HG03575 (cell line): ENCODE measurements at regions not wholly inside any gene's neighbourhood (a gene's known extent, or its start where the extent isn't known, plus 50 kb on each side); places are given as distances from the start of the nearest gene placed in this dataset.

Experiments used
- ATAC-seq: cut with Tn5 transposase; IDR thresholded peaks from one replicate; pipeline ENCODE4 v1.9.1; 2021; ENCODE audit not compliant: unreplicated experiment, insufficient number of reproducible peaks, low FRiP score; ENCODE audit errors: extremely low read depth

DNA sequence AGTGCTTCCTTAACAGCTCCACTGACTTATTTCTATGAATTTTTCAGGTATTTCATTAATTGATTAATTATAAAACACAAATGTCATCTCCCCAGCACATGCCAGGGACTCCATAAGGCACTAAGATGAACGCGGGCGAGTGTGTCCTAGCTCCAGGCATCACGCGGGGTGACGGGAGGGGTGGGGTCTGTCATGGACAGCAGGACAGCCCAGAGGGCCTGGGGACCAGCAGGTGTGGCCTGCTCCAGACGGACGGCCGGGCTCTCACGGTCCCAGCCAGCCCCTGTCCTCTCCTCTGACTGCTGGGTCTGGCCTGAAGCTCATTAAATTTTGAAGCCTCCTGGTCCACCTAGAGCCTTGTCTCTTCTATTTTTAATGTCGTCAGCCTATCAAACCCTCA, 531.1 kb downstream of the BRD1 start:
- ATAC-seq = no peak

DNA sequence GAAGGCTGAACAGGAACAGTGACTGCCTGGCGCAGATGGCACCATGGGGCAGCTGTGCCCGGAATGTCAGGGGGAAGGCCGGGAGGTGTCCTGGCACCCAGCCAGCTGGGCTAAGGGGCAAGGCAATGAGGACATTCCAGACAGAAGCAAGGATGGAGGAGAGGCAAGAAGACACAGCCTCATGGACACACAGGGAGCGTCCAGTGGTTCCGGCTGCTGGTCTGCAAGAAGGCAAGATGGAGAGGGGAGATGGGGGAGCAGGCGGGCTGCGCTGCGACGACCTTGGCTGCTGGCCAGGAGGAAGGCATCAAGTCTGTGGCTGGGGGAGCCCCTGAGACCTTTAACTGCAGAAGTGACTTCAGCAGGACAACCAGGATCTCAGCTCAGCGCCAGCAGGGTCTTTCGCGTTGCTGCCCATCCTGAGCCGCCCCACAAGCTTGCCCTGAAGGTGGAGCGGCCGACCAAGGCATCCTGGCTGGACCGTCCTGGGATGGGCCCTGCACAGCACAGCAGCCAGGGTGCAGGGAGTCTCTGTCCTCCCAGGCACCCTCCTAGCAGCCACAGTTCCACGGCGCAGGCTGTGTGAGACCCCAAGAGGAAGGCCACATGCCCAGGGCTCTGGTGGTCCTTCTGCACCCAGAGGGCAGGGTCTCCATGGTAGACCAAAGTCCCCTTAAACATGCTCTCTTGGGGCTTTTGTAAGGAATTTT, 531.7 kb downstream of the BRD1 start:
- no peak for ATAC-seq

DNA sequence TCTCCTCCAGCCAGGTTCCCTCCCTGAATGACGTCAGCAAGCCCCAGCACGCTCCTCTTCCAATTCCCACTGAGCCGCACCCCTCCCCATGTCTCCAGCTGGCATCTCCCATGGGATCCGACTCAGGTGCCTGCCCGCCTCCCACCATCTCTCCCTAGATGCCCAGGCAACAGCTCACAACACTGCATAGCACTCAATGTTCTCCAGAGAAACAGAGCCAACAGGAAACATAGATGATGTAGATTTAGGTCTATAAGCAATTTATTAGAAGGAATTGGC, 532.3 kb downstream of the BRD1 start:
- ATAC-seq = no peak

DNA sequence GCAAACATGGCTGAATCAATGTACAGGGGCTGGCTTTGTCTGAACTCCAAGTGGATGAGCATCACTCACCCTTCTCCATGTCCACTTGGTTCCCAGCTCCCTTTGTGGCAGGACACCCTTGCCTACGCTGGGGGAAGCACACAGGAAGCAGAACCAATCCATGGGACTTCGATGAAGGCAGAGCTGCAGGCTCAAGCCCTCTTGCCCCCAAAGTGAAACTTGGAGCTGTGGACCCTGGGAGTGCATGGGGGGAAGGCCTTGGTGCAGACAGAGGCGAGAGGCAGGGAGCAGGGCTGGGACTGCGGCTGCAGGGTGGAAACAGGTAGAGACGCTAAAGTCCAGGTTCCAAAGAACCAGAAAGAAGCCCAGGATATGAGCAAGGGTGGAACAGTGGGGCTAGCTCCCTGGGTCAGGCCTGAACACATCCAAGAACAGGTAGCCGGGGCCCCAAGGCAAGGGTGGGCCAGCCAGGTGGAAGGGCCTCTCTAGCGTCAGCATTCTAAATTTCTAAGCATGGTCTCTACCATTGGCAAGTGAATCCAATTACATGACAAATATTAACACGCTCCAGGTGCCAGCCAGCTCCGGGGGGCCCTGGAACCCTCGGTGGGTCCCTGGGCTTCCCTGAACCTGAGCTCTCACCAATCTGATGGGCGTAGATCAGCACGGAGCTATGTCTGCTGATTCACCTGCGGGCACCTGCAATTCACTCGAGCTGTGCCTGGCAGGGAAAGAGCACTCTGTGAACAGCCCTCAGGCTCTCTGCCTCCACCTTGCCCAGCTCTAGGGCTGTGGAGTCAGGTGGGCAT, 532.8 kb downstream of the BRD1 start:
- no peak for ATAC-seq

DNA sequence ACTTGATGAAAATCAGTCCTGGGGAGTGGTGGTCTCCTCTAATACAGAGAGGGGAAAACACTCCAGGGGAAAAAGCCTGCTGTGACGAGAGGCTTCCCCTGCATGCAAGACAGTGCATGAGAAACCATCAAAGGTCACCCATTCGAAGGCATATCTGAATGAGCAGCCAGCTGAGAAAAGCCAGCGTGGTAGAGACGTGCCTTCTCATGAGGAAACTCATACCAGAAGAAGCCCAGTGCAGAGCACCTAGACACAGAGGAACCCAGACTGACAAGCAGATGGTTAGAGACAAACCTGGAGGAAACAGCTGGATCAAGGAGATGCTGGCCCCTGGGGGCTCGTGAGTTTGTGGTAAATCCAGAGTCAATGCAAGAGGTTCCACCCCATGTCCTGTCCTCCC, 534.8 kb downstream of the BRD1 start:
- no peak for ATAC-seq

DNA sequence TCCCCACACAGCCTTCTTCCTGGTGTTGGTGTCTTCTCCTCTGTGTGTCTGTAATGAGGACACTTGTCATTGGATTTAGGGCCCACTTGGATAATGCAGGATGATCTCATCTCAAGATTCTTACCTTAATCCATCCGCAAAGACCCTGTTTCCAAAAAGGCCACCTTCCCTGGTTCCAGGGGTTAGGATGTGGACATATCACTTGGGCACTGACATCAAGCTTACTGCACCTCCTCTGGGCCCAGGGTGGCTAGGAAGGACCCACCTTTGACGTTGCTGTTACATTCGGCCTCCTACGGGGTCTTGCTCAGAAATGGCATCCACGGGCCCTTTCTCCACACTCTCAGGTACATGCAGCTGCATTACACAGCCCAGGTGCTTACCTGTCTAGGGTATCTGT, 535.9 kb downstream of the BRD1 start:
- ATAC-seq = no peak

DNA sequence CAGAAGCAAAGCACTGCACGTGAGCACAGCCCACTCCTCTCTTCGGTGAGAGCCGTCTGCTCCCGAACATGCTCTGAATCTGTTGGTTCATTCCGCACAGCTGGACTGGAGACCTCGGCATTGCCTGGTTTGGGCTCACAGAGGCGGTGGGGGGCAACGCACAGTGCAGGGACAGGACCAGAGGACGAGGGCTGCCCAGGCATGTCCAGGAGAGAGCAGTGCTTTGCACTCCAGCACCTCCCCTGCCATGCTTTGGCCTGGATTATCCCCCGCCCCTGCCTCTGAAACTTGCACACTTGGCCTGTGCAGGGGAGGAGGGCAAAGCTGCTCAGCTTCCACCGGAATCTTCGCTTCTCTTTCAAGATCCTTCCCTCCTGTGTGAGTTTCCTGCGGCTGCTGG, 536.5 kb downstream of the BRD1 start:
- ATAC-seq = no peak

DNA sequence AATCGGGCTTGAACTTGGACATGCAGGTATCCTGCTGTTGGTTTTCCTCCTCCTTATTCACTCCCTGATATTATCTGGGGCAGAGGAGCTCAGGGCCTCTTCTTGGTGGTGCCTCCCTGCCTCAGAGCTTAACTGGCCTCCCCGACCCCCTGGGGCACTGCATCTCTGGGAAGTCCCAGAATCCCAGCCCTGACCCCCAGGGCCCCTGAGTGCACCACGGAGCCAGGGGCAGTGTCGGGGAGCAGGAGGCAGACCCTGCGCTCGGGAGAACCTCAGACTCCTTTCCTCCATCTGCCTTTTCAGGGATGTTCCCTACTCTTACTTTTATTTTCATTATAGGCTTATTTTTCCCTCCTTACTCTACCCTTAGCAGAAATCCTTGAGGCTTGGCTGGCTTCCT, 537.0 kb downstream of the BRD1 start:
- no peak for ATAC-seq

DNA sequence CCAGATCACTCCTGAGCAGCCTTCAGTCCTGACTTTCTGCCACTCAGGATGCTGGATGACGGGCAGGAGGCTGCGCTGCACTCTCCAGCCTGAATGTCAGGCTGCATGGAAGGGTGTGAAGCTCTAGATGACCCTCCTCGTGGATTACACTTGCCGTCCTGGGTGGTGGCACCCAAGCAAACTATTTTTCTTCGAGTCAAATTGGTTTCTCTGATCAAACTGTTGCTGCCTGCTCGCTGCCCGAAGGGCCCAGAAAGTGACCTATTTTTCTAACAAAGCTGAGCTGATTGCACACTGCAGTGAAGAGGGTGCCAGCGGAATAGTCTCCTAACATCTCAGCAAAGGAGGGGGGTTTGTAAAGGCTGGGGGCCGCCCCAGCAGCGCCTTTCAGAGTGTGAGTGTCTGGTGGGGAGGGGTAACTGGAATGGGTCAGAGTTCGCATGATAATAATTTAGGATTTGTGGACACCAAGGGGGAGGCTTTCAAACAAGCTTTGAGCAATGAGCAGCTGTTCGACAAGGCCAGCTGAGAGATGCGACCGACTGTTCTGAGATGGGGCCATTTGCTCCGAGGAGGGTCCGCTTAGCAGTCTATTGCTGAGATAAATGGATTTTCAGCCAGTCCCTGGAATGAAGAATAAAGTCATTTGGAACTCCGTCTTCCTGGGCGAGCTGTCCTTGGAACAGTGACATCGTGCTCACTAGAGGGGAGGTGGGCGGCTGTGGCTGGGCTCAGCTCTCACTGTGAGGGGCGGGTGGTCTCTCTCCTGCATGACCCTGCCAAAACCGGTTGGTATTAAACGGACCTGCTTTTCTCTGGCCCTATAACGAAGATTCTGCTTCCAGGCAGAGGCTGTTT, 537.6 kb downstream of the BRD1 start:
- no peak for ATAC-seq

DNA sequence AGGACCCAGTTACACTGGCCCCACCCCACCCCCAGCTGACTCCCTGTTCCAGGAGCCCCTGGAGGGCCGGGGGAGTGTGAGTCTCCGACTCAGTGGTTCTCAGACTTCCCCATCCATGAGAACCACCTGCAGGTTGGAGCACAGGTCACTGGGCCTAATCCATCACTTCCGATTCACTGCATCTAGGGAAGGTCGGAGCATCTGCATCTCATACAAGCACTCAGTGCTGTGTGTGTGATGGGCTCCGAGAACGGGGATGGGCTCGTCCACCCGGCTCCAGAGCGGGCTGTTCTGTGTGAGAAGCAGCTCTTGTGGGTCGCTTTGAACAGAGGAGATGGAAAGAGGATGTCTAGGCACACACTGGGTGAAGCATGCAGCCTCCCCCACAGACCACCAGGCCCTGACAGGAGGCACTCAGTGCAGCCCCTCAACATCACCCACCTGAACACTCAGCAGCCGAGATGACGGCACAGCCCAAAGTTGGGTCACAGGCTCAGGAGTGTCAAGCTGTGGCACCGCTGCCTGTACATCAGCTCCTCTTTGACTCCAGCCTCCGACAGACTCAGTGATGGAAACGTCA, 541.4 kb downstream of the BRD1 start:
- no peak for ATAC-seq

DNA sequence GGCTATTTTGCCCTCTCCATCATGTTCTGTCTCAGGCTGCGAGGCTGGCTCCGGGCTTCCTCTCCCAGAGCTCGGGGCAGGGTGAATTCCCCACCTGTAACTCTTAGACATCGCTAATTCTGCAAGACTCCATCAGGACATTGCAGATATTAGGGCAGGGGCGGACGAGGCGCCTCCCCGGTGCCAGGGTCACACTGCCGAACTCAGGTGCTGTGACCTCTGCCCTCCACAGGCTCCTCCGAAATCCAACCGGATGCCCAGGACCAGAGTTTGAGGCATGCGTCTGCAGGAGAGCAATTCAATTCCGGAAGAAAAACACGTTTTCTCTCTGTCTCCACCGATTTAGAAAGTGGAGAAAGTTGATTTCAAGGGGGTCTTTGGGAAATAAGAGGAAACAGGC, 542.7 kb downstream of the BRD1 start:
- no peak for ATAC-seq

DNA sequence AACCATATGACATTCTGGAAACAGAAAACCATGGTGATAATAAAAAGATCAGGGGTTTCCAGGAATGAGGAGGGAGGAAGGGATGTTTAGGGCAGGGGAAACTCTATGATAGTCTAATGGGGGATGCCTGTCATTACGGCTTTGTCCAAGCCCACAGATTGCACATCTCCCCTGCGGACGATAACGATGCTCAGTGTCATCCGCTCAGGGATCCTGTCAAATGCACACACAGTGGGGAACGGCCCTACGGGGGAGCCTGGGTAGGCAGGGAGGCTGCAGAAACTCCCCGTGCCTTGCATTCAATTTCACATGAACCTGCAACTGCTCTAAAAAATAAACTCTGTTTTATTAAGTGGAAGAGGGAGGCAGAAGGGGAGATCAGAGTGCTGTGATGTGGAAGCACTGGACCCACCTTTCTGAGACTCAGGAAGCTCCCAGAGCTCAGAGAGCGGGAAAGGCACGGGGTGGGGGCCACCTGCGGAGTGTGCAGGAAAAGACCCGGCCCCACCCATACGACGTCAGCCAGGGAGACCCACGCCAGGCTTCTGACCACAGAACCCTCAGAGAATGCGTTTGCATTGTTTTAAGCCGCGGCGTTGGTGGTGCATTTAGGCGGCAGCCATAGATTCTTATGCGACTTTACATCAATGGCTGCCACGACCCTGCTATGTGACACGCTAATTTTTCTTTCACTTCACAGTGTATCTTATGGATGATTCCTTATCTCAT, 543.5 kb downstream of the BRD1 start:
- ATAC-seq = no peak

DNA sequence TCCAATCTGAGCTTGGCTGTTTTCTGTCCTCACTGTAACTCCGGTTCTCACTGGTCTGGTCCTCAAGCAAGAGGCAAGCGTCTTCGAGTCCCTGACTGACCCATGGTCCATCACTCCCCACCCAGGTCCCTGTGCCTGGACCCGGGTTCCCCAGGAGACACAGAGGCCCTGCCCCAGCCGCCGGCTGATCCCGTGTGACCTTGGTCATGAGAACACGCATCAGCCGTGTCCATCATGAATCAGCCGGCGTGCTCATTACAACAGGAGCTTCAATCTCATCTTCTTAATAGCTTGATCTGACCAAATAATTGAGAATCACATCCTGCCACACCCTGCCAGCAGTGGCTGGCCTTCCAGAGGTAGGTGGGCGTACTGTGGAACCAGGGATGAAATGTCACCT, 545.1 kb downstream of the BRD1 start:
- ATAC-seq = no peak

DNA sequence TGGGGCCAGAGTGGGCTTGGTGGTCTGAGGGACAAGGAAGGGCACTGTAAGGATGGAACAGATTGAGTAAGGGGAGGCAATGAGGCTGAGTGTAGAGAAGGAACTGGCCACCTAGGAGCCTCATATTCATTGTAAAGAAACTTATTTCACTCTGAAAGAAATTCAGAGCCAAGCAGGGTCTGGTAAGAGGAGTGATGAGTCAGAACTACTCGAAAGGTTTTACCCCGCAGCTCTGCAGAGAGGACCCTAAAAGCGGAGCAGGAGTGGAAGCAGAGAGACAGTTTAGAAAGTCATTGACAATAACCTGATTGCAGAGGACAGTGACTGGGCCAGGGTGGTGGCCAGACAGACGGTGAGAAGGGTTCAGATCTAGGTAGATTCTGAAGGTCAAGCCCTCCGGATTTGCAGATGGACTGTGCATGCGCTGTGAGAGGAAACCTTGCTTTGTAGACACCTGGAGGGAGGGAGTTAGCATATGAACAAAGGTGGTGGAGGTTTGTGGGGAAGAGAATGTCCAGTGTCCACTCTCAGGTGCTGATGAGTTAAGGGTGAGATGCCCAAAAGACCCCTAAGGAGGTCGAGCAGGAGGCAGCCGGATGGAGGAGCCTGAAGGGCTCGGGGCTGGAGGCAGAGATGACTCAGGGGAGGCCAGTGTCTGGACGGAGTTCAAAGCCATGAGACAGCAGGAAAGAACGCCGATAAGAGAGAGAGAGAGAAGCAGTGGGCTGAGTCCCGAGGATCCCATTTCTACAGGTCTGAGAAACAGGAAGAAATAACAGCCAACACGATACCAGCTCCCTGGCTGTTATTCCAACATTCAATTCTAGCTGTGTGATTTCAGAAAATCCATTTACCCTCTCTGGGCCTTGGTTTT, 546.0 kb downstream of the BRD1 start:
- ATAC-seq = no peak

DNA sequence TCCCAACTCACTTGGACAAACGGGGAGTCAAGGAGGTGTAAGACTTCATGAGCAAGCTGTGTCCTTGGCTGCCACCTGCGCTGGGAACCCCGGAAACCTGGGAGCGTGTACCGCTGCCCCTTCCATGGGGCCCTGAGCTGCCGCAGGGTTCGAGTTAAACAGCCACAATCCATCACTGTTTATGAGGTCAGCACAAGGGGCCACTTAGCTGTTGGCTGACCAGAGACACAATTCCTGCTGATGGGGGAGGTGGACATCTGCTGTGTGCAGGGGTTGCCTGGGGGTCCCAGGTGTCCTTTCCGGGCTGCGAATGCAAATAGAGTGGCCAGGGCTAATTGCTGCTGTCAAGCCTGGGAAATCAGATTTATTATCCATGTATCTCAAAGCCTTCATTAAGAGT, 549.3 kb downstream of the BRD1 start:
- no peak for ATAC-seq

DNA sequence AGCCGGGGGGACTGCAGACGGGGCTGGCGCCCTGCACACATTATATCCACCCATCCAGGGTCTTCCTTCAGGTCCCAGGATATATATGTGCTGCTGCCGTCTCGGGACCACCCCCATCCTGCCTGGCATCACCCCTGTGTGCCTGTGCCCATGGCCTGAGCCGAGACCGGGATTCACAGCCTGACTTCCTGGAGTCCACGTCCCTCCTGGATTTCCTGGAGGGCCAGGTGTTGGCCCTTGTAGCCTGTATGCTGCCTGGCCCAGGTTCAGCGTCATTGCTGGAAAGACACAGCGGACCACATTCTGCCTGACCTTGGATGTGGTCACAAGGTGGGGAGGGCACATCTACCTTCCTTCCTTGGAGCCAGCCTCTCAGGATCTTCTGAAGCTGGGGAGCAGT, 551.1 kb downstream of the BRD1 start:
- no peak for ATAC-seq

DNA sequence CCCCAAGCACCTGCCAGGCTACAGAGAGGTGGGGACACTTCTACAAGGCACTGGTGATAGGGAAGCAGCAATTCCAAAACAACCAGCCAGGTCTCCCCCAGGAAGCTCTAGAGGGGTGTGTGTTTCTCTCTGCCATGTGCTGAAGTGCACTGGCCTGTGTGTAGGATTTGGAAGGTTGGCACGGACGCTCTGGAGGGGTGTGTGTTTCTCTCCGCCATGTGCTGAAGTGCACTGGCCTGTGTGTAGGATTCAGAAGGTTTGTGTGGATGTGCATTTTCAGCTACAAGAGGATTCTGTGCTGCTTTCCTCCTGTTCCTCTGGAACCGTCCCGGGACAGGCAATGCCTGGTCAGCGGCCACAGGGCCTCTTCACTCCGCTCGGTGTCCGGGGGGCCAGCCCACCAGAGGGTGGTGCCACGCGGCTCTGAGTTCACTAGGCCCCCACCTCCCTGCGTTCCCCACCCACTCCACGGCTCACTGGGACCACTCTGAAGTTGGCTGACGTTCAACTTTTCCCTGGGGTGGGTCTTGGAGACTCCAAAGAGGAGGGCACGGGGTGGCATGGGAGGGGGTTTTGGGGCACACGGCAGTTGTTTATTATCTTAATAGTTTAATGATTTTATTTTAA, 552.8 kb downstream of the BRD1 start:
- no peak for ATAC-seq
